Umbilical cord (tissue), 1 donor: ENCODE measurements at regions not wholly inside any gene's neighbourhood (a gene's known extent, or its start where the extent isn't known, plus 50 kb on each side); places are given as distances from the start of the nearest gene placed in this dataset.
"Not testable (repeated sequence)": the region's sequence is repeated elsewhere in the genome, so short reads cannot be mapped to it uniquely, and the experiment has no call there.

Source experiments
- DNase-seq: peaks from one replicate; pipeline ENCODE4 v3.0.0-alpha.2; 2015; ENCODE audit warnings: low spot score

DNA sequence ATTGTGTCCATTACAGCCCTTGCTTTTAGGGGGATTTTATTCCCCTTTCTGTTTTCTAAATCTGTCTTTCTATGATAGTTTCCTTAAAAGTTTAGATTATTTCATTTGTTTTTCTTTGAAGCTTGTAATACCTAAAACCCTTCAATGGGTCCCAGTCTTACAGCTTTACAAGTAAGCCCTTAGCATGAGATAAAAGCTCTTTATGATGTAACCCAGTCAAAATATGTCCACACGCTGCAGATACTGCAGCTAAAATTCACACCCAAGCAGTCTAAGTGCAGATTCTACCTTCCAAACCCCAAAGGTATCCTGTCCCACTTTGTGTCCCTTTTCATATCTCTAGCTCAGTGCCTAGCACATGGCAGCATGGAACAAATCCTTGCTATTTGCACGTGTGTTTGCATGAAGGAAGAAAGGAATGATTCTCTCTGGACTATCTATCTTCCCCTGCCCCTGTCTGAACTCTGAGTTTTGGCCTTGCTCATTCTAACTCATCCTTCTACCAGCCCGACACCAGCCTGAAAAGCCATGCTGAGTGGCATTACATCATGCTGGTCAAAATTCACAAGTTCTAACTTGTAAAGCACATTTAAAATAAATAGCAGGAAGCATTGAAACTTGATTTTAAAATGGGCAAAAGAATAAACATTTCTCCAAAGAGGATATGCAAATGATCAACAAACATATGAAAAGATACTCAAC lies 623.2 kb downstream of the IRS1 start:
- peak; percentile 85 for DNase-seq

GRCh38 chr2:226174390-226174789 lies 625.2 kb downstream of the IRS1 start:
- no peak for DNase-seq

- DNase-seq = no peak
Observed at GRCh38 chr2:226172939-226173338, 626.7 kb downstream of the IRS1 start.

- no peak for DNase-seq
Observed at GRCh38 chr2:226172309-226172708, 627.3 kb downstream of the IRS1 start.

- DNase-seq = no peak
Observed at GRCh38 chr2:226169751-226170581, 629.7 kb downstream of the IRS1 start.

DNA sequence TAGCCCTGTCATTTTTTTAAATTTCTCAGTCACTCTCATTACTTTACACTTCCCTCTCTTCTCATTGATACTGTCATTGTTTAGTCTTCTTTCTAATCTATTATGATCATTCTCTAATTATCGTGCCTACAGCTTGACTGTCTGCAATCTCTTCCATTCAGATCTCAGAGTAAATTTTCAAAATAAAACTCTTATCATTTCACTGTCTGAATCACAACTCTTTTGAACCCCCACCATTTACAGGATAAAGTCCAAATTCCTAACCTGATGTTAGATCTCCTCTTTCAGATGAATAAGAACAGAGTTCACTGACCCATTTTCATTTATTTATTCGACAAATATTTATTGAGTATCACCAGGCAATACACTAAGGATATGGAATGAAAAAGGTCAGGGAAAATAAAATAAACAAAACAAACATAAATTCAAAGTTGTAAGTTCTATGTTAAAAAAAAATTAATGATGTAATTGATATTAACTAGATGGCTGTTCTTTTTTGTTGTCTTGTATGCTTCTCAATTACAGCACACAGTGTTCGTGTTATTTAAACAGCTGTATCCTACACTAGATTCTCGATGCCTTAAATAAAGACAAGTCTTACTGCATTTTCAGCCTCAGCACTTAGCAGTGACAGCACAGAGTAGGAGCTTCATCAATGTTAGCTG lies 631.0 kb downstream of the IRS1 start:
- no peak for DNase-seq

DNA sequence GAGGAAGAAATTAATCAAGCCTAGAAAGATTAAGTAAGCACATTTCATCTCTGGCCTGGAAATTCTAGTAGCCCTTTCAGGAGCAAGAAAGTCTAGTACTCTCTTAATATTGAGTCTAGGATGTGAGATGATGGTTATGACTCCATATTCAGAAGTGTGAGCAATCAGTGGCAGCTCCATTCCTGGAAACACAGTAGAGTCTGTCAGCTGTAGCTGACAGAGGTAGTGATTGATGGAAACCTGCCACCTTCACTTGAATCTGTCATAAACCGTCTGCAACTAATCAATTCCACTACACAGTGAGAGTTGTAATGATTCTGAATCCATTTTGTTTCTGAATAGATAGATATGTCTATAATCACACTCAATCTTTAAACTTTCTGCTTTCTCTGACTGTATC lies 635.1 kb downstream of the IRS1 start:
- DNase-seq = no peak

DNA sequence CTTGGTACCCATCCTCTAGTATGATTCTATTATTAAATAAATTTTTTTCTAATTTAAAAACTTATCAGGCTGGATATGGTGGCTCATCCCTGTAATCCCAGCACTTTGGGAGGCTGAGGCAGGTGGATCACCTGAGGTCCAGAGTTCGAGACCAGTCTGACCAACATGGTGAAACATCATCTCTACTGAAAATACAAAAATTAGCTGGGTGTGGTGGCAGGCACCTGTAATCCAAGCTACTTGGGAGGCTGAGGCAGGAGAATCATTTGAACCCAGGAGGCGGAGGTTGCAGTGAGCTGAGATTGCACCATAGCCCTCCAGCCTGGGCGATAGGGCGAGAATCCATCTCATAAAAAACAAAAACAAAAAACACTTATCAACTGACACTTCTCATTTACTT lies 639.0 kb downstream of the IRS1 start:
- DNase-seq = not testable (repeated sequence)

DNA sequence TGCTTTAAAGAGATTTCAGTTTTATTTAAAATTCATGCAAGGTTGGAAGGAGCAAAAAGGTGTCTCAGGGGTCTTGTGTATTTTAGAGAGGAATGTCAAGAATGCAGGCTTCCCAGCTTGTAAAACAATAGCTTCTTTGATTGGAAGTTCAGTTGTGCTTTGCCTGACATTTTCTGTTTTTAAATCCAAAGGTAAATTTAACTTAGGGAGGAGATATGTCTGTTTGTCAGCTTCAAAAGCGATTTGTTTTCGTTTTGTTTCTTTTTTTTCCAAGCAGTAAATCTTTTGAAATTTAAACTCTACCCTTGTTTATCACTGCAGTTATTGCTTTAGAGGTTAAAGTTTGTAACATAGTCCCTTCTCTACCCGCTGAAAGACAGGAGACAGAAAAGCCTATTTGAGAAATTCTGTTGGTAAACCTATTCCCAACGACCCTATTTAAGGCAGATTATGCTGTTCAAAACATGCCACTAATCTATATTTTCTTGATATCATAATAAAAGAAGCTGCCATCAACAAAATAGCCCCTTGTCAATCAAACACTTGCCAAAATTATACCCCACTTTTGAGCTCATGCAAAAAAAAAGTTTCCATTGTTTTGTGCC lies 639.6 kb downstream of the IRS1 start:
- DNase-seq = no peak

- no peak for DNase-seq
Observed at GRCh38 chr2:226158940-226159339, 640.7 kb downstream of the IRS1 start.

DNA sequence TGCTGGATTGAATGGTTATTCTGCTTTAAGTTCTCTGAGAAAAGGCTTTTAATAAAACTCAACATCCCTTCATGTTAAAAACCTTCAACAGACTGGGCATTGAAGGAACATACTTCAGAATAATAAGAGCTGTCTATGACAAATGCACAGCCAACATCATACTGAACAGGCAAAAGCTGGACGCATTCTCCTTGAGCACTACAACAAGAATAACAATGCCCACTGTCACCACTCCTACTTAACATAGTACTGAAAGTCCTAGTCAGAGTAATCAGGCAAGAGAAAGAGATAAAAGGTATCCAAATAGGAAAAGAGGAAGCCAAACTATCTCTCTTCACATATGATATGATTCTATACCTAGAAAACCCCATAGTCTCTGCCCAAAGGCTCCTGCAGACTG lies 641.4 kb downstream of the IRS1 start:
- no peak for DNase-seq

GRCh38 chr2:226155093-226155875 lies 644.3 kb downstream of the IRS1 start:
- DNase-seq = no peak

DNA sequence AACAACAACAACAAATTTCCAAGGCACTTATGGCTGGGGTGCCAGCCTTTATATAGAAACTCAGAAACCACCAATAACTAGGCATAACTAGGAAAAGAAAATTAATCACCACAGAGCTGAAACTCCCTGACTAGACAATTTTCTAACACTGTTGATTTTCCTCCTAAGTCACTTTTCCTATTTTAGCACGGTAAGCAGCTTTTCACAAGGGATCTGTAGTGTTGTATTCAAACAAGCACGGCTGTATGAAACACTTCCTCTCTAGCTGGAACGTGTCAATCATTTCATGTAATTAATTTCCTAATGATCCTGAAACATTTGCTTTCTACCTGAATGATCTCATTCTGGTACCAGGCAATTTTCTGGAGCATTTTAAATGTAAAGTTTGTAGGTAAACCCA lies 645.0 kb downstream of the IRS1 start:
- no peak for DNase-seq

DNA sequence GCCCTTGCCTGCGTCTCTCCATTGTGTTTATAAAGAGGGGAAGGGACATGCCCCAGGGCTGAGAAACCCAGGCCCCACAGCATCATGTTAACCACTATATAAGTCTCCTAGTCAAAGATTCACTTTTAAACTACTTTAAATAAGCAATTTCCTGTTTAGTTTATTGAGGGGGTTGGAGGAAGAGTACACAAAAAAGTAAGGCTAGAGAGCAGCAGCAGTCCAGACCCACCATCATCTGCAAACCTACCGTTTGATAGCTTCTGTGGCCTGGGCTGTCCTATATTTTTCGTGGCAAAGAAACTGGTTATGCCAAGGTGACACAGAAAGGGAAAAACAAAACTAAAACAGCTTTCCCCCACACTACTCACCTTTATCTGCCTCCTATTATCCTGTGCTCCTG lies 646.1 kb downstream of the IRS1 start:
- no peak for DNase-seq

- DNase-seq = peak; percentile 11
Observed at GRCh38 chr2:226151157-226151556, 648.5 kb downstream of the IRS1 start.

- DNase-seq = no peak
Observed at GRCh38 chr2:226143091-226143490, 656.5 kb downstream of the IRS1 start.

DNA sequence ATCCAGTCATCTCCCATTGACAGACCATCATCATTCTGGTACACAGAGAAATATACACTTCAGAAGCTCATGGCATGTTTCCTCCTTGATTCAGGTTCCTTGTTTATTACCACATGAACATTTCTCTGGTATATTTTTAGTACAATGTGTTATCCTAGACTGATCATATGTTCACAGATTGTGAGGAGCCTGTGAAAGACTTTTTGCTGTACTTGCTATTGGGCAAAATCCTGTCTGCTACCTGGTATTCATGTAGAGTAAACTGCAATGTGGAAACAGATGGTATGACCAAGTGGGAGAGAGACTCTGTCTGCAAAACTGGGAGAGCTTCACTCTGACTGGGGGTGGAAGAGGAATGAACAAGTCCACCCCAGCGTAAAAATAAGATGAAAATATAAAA lies 657.2 kb downstream of the IRS1 start:
- DNase-seq = no peak

GRCh38 chr2:226140594-226140993 lies 659.0 kb downstream of the IRS1 start:
- DNase-seq = no peak

GRCh38 chr2:226139759-226140158 lies 659.9 kb downstream of the IRS1 start:
- DNase-seq = no peak

DNA sequence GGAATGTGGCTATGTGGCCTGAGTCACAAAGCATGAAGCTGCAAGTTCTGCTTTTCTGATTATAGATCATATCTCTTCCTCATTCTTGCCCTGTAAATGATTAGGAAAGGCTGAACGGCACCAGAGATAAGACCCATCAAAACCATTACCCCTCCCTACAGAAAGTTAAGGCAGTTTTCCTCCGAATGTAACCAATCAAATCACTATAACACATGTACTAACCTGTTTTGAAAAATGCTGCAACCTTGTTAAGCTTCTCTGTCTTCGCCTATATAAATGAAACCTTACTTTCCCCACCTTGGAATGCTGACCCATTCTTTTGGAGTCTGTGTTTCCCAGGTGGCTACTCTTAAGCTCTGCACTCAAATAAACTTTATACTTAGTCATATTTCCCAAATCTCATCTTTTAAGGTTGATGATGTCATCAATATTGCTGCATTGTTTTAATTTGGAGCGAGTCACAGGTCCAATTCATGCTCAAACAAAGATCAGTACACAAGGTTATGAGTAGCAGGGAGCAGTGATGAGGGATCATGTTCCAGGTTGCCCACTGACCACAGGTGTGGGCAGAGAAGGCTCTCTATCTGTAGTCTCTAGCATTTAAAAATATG lies 662.3 kb downstream of the IRS1 start:
- DNase-seq = peak; percentile 49

- no peak for DNase-seq
Observed at GRCh38 chr2:226136739-226137138, 662.9 kb downstream of the IRS1 start.
